Parathyroid adenoma (tissue), 2 donors: ENCODE measurements at regions not wholly inside any gene's neighbourhood (a gene's known extent, or its start where the extent isn't known, plus 50 kb on each side); places are given as distances from the start of the nearest gene placed in this dataset.

Experiments used
- H2AFZ ChIP-seq: fragments of 300-600 bp; sonication (generic); one replicate; pipeline ENCODE4 v1.7.0; 2017; ENCODE audit warnings: antibody characterized with exemption, mild to moderate bottlenecking
- H3K27ac ChIP-seq: fragments of 300-600 bp; sonication (generic); one replicate; pipeline ENCODE4 v1.7.0; 2017
- H3K27me3 ChIP-seq: fragments of 300-600 bp; sonication (generic); one replicate; pipeline ENCODE4 v1.7.0; 2017; ENCODE audit warnings: low read length; ENCODE audit not compliant: control insufficient read depth, insufficient read depth
- H3K36me3 ChIP-seq: fragments of 300-600 bp; sonication (generic); one replicate; pipeline ENCODE4 v1.7.0; 2017; ENCODE audit warnings: low read length; ENCODE audit not compliant: control insufficient read depth, insufficient read depth
- H3K4me1 ChIP-seq: fragments of 300-600 bp; sonication (generic); one replicate; pipeline ENCODE4 v1.7.0; 2017; ENCODE audit warnings: control low read depth
- H3K4me2 ChIP-seq: fragments of 300-600 bp; sonication (generic); one replicate; pipeline ENCODE4 v1.7.0; 2017; ENCODE audit warnings: low read length
- H3K4me3 ChIP-seq: fragments of 300-600 bp; sonication (generic); one replicate; pipeline ENCODE4 v1.7.0; 2017; ENCODE audit warnings: low read depth, low read length
- H3K79me2 ChIP-seq: fragments of 300-600 bp; sonication (generic); one replicate; pipeline ENCODE4 v1.7.0; 2017; ENCODE audit warnings: control low read depth
- H3K9ac ChIP-seq: fragments of 300-600 bp; sonication (generic); one replicate; pipeline ENCODE4 v1.7.0; 2017; ENCODE audit warnings: mild to moderate bottlenecking
- H3K9me3 ChIP-seq: fragments of 300-600 bp; sonication (generic); one replicate; pipeline ENCODE4 v1.7.0; 2017; ENCODE audit warnings: low read length; ENCODE audit not compliant: control insufficient read depth
- CTCF ChIP-seq: fragments of 300-600 bp; sonication (generic); IDR thresholded peaks from one replicate; pipeline ENCODE4 v1.7.0; 2017; ENCODE audit warnings: antibody characterized with exemption, mild to moderate bottlenecking
- donor health status: primary hyperparathyroidism.

- no peaks in the 10 kb centered on the region for H3K9me3 ChIP-seq
- H2AFZ ChIP-seq, result no peak overlapping the region
These were observed 206.0 kb upstream of the ARHGAP24 start for GRCh38 chr4:85268961-85269360.

GRCh38 chr4:85274955-85275354 is 200.0 kb upstream of the ARHGAP24 start:
- H3K27me3 ChIP-seq, result no peaks in the 10 kb centered on the region
- no peak for TF ChIP-seq CTCF
- H2AFZ ChIP-seq, result no peak overlapping the region
- no peak overlapping the region for H3K9ac ChIP-seq
- H3K4me2 ChIP-seq, result no peak overlapping the region
- H3K36me3 ChIP-seq, result no peaks in the 10 kb centered on the region
- no peak overlapping the region for H3K4me3 ChIP-seq
- no peak overlapping the region for H3K27ac ChIP-seq
- H3K4me1 ChIP-seq, result no peaks in the 10 kb centered on the region
- no peaks in the 10 kb centered on the region for H3K79me2 ChIP-seq
- H3K9me3 ChIP-seq, result no peaks in the 10 kb centered on the region

More at GRCh38 chr4:85268961-85269360, 206.0 kb upstream of the ARHGAP24 start:
- Histone ChIP-seq H3K9ac (no peak overlapping the region), H3K36me3 (no peaks in the 10 kb centered on the region), H3K4me2 (no peak overlapping the region), H3K79me2 (no peaks in the 10 kb centered on the region), H3K4me3 (no peak overlapping the region), H3K27ac (no peak overlapping the region), H3K27me3 (no peaks in the 10 kb centered on the region), H3K4me1 (no peaks in the 10 kb centered on the region)
- TF ChIP-seq CTCF, result no peak

- Histone ChIP-seq H3K4me1 (no peaks in the 10 kb centered on the region), H3K27me3 (no peaks in the 10 kb centered on the region), H3K36me3 (no peaks in the 10 kb centered on the region), H3K4me2 (no peak overlapping the region), H3K79me2 (no peaks in the 10 kb centered on the region), H2AFZ (no peak overlapping the region), H3K4me3 (no peak overlapping the region), H3K9ac (no peak overlapping the region), H3K27ac (no peak overlapping the region), H3K9me3 (no peaks in the 10 kb centered on the region)
- no peak for TF ChIP-seq CTCF
These were observed 194.0 kb upstream of the ARHGAP24 start for GRCh38 chr4:85280963-85281362.

- no peak overlapping the region for H3K9ac ChIP-seq
- TF ChIP-seq CTCF, result no peak
- no peaks in the 10 kb centered on the region for H3K27me3 ChIP-seq
- H3K4me2 ChIP-seq, result no peak overlapping the region
- no peaks in the 10 kb centered on the region for H3K79me2 ChIP-seq
- no peak overlapping the region for H3K27ac ChIP-seq
- no peaks in the 10 kb centered on the region for H3K9me3 ChIP-seq
- H3K4me1 ChIP-seq, result no peaks in the 10 kb centered on the region
- H2AFZ ChIP-seq, result no peak overlapping the region
- no peak overlapping the region for H3K4me3 ChIP-seq
- H3K36me3 ChIP-seq, result no peaks in the 10 kb centered on the region
These were observed 183.7 kb upstream of the ARHGAP24 start for GRCh38 chr4:85291226-85291625.

GRCh38 chr4:85298037-85298436 is 176.9 kb upstream of the ARHGAP24 start:
- Histone ChIP-seq H3K79me2 (no peaks in the 10 kb centered on the region), H3K9ac (no peak overlapping the region), H3K36me3 (no peaks in the 10 kb centered on the region), H2AFZ (no peak overlapping the region), H3K4me3 (no peak overlapping the region), H3K27me3 (no peaks in the 10 kb centered on the region), H3K4me1 (no peaks in the 10 kb centered on the region), H3K9me3 (no peaks in the 10 kb centered on the region), H3K27ac (no peak overlapping the region), H3K4me2 (no peak overlapping the region)
- no peak for TF ChIP-seq CTCF
